Endothelial cell of umbilical vein (primary cell): ENCODE measurements at regions not wholly inside any gene's neighbourhood (a gene's known extent, or its start where the extent isn't known, plus 50 kb on each side); places are given as distances from the start of the nearest gene placed in this dataset.
A peak's percentile ranks its signal among the peaks of the same experiment; 100 is the strongest.

ENCODE experiments used
- BruUV-seq: library from RNA; stranded (reverse); fragments of 400-500 nt; replicated peaks from 2 replicates; lab custom pipeline; 2021; lab: Mats Ljungman, UMichigan
- CTCF ChIA-PET: fragments of 300-600, 350-600 bp; sonication (Branson Sonifier 250); formaldehyde crosslinking; loops from one replicate; lab custom pipeline; 2021; ENCODE audit warnings: antibody characterized with exemption, inconsistent platforms; lab: Charles Lee
- POLR2A ChIA-PET: fragments of 300-600, 350-600 bp; sonication (Branson Sonifier 250); formaldehyde crosslinking; loops from one replicate; lab custom pipeline; 2021; ENCODE audit warnings: antibody characterized with exemption, inconsistent platforms; lab: Charles Lee
- DNase-seq: peaks from one replicate; pipeline ENCODE4 v3.0.0-alpha.2; 2011; ENCODE audit warnings: low read depth, low spot score
- FAIRE-seq: peaks from 2 replicates; lab custom pipeline; 2011; peaks lifted over from hg19 to GRCh38; lab: Jason Lieb, UNC
- H2AFZ ChIP-seq: 2 replicates; pipeline ENCODE4 v1.6.0; 2012; ENCODE audit warnings: low read depth, low read length, control low read depth, inconsistent platforms
- H3K27ac ChIP-seq: 2 replicates; pipeline ENCODE4 v1.5.1; 2011; ENCODE audit warnings: low read depth, mild to moderate bottlenecking, control low read depth, low read length, moderate library complexity; ENCODE audit not compliant: insufficient read depth
- H3K27me3 ChIP-seq, 2 experiments: 2 replicates each; pipeline versions ENCODE4 v1.6.0 to v1.6.1; 2011; ENCODE audit warnings: low read length in 2 of 2, mixed read lengths in 1 of 2; ENCODE audit not compliant: control insufficient read depth in 2 of 2, insufficient read depth in 2 of 2
- H3K36me3 ChIP-seq, 2 experiments: 2 replicates in 1 of 2; 3 replicates in 1 of 2; pipeline ENCODE4 v1.5.1; 2011; ENCODE audit warnings: low read length in 2 of 2, mild to moderate bottlenecking in 1 of 2, moderate library complexity in 1 of 2; ENCODE audit not compliant: control insufficient read depth in 2 of 2, insufficient read depth in 2 of 2; ENCODE audit errors: extremely low read depth in 1 of 2
- H3K4me1 ChIP-seq: 3 replicates; pipeline ENCODE4 v1.5.1; 2011; ENCODE audit warnings: mild to moderate bottlenecking, low read length; ENCODE audit not compliant: control insufficient read depth, insufficient read depth; ENCODE audit errors: extremely low read depth
- H3K4me2 ChIP-seq: 2 replicates; pipeline ENCODE4 v1.6.1; 2011; ENCODE audit warnings: low read length, control low read depth, mixed read lengths; ENCODE audit not compliant: insufficient read depth
- H3K4me3 ChIP-seq, 3 experiments: fragments of 200-600 bp in 1 of 3; sonication (generic), shearing (Covaris generic) in 1 of 3; replicated peaks in 1 of 3; 2 replicates each; pipeline ENCODE4 v1.5.1; 2011 to 2016; ENCODE audit warnings: control low read depth in 3 of 3, low read length in 3 of 3, mild to moderate bottlenecking in 2 of 3, inconsistent platforms in 1 of 3, low read depth in 1 of 3, moderate library complexity in 1 of 3; ENCODE audit not compliant: insufficient read depth in 1 of 3
- H3K79me2 ChIP-seq: 2 replicates; pipeline ENCODE4 v1.6.0; 2012; ENCODE audit warnings: low read length, inconsistent platforms; ENCODE audit not compliant: control insufficient read depth, insufficient read depth
- H3K9ac ChIP-seq: replicated peaks from 2 replicates; pipeline ENCODE3; 2011; ENCODE audit warnings: low read length, control low read depth; ENCODE audit not compliant: insufficient read depth; ENCODE audit errors: extremely low read depth
- H3K9me1 ChIP-seq: replicated peaks from 3 replicates; pipeline ENCODE4 v1.6.0; 2011; ENCODE audit warnings: mild to moderate bottlenecking, low read length; ENCODE audit not compliant: control insufficient read depth, insufficient read depth; ENCODE audit errors: extremely low read depth
- H3K9me3 ChIP-seq: replicated peaks from 2 replicates; pipeline ENCODE4 v1.5.1; 2012; ENCODE audit warnings: low read length, inconsistent platforms; ENCODE audit not compliant: control insufficient read depth, insufficient read depth
- H4K20me1 ChIP-seq: replicated peaks from 2 replicates; pipeline ENCODE3; 2011; ENCODE audit warnings: mild to moderate bottlenecking, low read length; ENCODE audit not compliant: control insufficient read depth, insufficient read depth; ENCODE audit errors: extremely low read depth
- EZH2 ChIP-seq: IDR thresholded peaks from 2 replicates; pipeline ENCODE4 v1.6.1; 2012; ENCODE audit warnings: borderline replicate concordance, low read depth, mild to moderate bottlenecking, moderate library complexity, low read length, inconsistent platforms; ENCODE audit not compliant: severe bottlenecking
- FOS ChIP-seq: IDR thresholded peaks from 2 replicates; pipeline ENCODE4 v1.6.1; 2011; ENCODE audit warnings: mild to moderate bottlenecking, low read length, moderate library complexity, borderline replicate concordance; ENCODE audit not compliant: insufficient read depth
- GATA2 ChIP-seq: IDR thresholded peaks from 2 replicates; pipeline ENCODE4 v1.7.0; 2011; ENCODE audit warnings: low read depth, mild to moderate bottlenecking, moderate library complexity, mixed read lengths, low read length; ENCODE audit not compliant: insufficient read length, insufficient read depth
- JUN ChIP-seq: IDR thresholded peaks from 2 replicates; pipeline ENCODE4 v1.6.1; 2011; ENCODE audit warnings: borderline replicate concordance, low read depth; ENCODE audit not compliant: insufficient read length, insufficient read depth
- MYC ChIP-seq: IDR thresholded peaks from one replicate; pipeline ENCODE4 v1.6.1; 2011; ENCODE audit warnings: mild to moderate bottlenecking, low read depth, low read length
- POLR2A ChIP-seq: IDR thresholded peaks from 2 replicates; pipeline ENCODE4 v1.6.1; 2012; ENCODE audit warnings: low read depth, mild to moderate bottlenecking, control low read depth, low read length
- POLR2AphosphoS5 ChIP-seq: IDR thresholded peaks from 2 replicates; pipeline ENCODE4 v1.6.1; 2012; ENCODE audit warnings: low read depth, mild to moderate bottlenecking, control low read depth, low read length, moderate library complexity; ENCODE audit not compliant: insufficient read depth
- dilution Hi-C: fragments of 300-500 bp; cut with MboI; formaldehyde crosslinking; loops from one replicate; pipeline ENCODE4 v1.15.0; 2019; ENCODE audit warnings: low sequenced_read_pairs; ENCODE audit not compliant: extremely low pct_ligation_motif_present
- intact Hi-C: fragments of 100-400 bp; cut with micrococcal nuclease; formaldehyde crosslinking; loops from one replicate; pipeline ENCODE4 v1.10.0; 2022
- TF ChIP-seq, protein P1 (sequence below): IDR thresholded peaks from 2 replicates; pipeline ENCODE4 v1.6.1; 2011; ENCODE audit not compliant: insufficient read depth, insufficient read length
- TF ChIP-seq, protein P2 (sequence below), 2 donors: IDR thresholded peaks; 1 replicate in 1 of 2; 2 replicates in 1 of 2; pipeline ENCODE4 v1.5.1; 2011; ENCODE audit warnings: low read length in 2 of 2, mild to moderate bottlenecking in 2 of 2, moderate library complexity in 2 of 2, control low read depth in 1 of 2, inconsistent platforms in 1 of 2, low read depth in 1 of 2; ENCODE audit not compliant: insufficient read depth in 1 of 2; ENCODE audit errors: extremely low read depth in 1 of 2

DNA sequence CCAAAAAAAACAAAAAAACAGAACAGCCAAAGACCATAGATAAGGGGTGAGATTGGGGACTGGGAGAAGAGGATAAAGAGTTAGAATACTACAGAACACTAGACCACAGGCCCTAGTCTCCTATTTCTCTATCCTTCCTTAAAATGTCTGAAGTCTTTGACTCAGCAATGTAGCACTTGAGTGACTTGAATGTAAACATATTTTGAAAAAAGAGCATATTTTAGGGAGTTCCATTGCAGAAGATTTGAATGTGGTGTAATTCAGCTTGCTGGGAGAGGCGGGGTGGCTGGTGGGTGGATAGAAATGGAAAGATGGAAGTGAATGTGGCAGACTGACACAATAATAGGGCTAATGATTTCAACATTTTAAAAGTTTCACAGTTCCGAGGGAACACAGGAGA lies 144.9 kb downstream of the CHIC2 start:
- no TSS peak for BruUV-seq
- Histone ChIP-seq H3K27ac (no peak overlapping the region), H3K4me1 (peaks cover 32% of the 10 kb centered on the region), H4K20me1 (no peaks in the 10 kb centered on the region), H3K9ac (no peak overlapping the region), H2AFZ (no peak overlapping the region), H3K79me2 (no peaks in the 10 kb centered on the region), H3K36me3 (no peaks in the 10 kb centered on the region), H3K4me3 (no peak overlapping the region), H3K9me3 (no peaks in the 10 kb centered on the region), H3K9me1 (no peaks in the 10 kb centered on the region), H3K4me2 (no peak overlapping the region), H3K27me3 (no peaks in the 10 kb centered on the region)
- ChIA-PET CTCF (interaction anchor here (1.4 to 3.2 kb wide), 3 partner anchors 11 to 313 kb away, joined by 9 to 34 read pairs (median 19); no protein-coding TSS in a partner anchor), POLR2A (no interaction called here)
- no peak for TF ChIP-seq EZH2
- TF ChIP-seq, protein P1, sequence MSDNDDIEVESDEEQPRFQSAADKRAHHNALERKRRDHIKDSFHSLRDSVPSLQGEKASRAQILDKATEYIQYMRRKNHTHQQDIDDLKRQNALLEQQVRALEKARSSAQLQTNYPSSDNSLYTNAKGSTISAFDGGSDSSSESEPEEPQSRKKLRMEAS = no peak
- no peak for TF ChIP-seq POLR2A
- no peak for TF ChIP-seq JUN
- no peak for TF ChIP-seq MYC
- DNase-seq = no peak
- FAIRE-seq = no peak
- intact Hi-C loops = no loop called here
- dilution Hi-C loops = no loop called here

DNA sequence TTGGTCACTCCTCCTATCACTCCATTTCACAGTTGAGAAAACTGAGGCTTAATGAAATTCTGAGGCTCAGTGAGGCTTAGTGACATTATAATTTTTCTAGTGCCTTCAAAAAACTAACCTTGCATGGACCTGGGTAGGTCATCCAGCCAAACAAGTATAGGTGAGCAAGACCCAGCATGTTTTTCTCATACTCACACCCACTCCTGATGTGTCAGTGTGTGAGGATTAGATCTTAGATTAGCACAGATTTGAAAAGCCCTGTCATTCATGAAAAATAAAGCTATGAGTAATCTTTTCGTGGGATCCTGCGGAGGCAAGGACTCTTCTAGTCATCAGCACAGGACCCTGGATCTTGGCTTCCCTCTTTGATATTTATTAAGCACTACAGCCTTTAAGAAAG lies 146.7 kb downstream of the CHIC2 start:
- ChIA-PET CTCF (interaction anchor here (1.7 kb wide), 1 partner anchor 9 kb away, joined by 4 read pairs; no protein-coding TSS in a partner anchor), POLR2A (no interaction called here)
- no peak overlapping the region for H3K4me3 ChIP-seq
- no peaks in the 10 kb centered on the region for H3K79me2 ChIP-seq
- no peak overlapping the region for H2AFZ ChIP-seq
- peak overlapping the region; percentile 43 for H3K4me2 ChIP-seq
- no peaks in the 10 kb centered on the region for H3K9me1 ChIP-seq
- H3K9ac ChIP-seq = no peak overlapping the region
- BruUV-seq = no TSS peak
- H3K9me3 ChIP-seq = no peaks in the 10 kb centered on the region
- FAIRE-seq (peak; percentile 50), DNase-seq (peak; percentile 16)
- intact Hi-C loops = no loop called here
- TF ChIP-seq JUN = no peak
- TF ChIP-seq, protein P2, sequence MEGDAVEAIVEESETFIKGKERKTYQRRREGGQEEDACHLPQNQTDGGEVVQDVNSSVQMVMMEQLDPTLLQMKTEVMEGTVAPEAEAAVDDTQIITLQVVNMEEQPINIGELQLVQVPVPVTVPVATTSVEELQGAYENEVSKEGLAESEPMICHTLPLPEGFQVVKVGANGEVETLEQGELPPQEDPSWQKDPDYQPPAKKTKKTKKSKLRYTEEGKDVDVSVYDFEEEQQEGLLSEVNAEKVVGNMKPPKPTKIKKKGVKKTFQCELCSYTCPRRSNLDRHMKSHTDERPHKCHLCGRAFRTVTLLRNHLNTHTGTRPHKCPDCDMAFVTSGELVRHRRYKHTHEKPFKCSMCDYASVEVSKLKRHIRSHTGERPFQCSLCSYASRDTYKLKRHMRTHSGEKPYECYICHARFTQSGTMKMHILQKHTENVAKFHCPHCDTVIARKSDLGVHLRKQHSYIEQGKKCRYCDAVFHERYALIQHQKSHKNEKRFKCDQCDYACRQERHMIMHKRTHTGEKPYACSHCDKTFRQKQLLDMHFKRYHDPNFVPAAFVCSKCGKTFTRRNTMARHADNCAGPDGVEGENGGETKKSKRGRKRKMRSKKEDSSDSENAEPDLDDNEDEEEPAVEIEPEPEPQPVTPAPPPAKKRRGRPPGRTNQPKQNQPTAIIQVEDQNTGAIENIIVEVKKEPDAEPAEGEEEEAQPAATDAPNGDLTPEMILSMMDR (IDR thresholded peaks at IDR 0.05; ENCODE audit: extremely low read depth in 1 of 2, insufficient read depth in 1 of 2, low read depth in 1 of 2, low read length in 2 of 2) = no peak
- no peak for TF ChIP-seq POLR2A
- no peak for TF ChIP-seq EZH2
- TF ChIP-seq, protein P1 = no peak
- TF ChIP-seq FOS = no peak
- peak; percentile 24 for TF ChIP-seq POLR2AphosphoS5
- no peak for TF ChIP-seq MYC
- peak; percentile 77 for TF ChIP-seq GATA2
- dilution Hi-C loops = no loop called here
- no peaks in the 10 kb centered on the region for H3K36me3 ChIP-seq
- no peaks in the 10 kb centered on the region for H3K27me3 ChIP-seq
- peaks cover 38% of the 10 kb centered on the region for H3K4me1 ChIP-seq
- H4K20me1 ChIP-seq = no peaks in the 10 kb centered on the region
- H3K27ac ChIP-seq = no peak overlapping the region
